ENCODE measurements at regions not wholly inside any gene's neighbourhood (a gene's known extent, or its start where the extent isn't known, plus 50 kb on each side); places are given as distances from the start of the nearest gene placed in this dataset.

- H3K4me3 ChIP-seq (IDR thresholded peaks at IDR 0.05; ENCODE audit: insufficient read depth, low read depth, low read length): no peak overlapping the region
- H4K20me1 ChIP-seq (ENCODE audit: insufficient read depth): no peaks in the 10 kb centered on the region
- H3K79me2 ChIP-seq (ENCODE audit: insufficient read depth, low read depth): no peaks in the 10 kb centered on the region
- TF ChIP-seq CTCF (conservative IDR thresholded peaks at IDR 0.05; ENCODE audit: low read depth, low read length): no peak
- H3K27me3 ChIP-seq (ENCODE audit: insufficient read depth, low read depth): no peaks in the 10 kb centered on the region
- no peak overlapping the region for H3K9ac ChIP-seq
- no peak overlapping the region for H3K27ac ChIP-seq
- no peak overlapping the region for H2AFZ ChIP-seq (ENCODE audit: low read depth)
- no peak overlapping the region for H3K4me2 ChIP-seq
- H3K36me3 ChIP-seq (ENCODE audit: insufficient read depth): no peaks in the 10 kb centered on the region
- H3K4me1 ChIP-seq (ENCODE audit: low read depth, poor library complexity, severe bottlenecking): no peaks in the 10 kb centered on the region
Measured at GRCh38 chr4:123298261-123298660, 98.3 kb upstream of the SPRY1 start.

- TF ChIP-seq CTCF (conservative IDR thresholded peaks at IDR 0.05; ENCODE audit: low read depth, low read length): no peak
- no peaks in the 10 kb centered on the region for H3K4me1 ChIP-seq (ENCODE audit: low read depth, poor library complexity, severe bottlenecking)
- H2AFZ ChIP-seq (ENCODE audit: low read depth): no peak overlapping the region
- no peak overlapping the region for H3K4me3 ChIP-seq (IDR thresholded peaks at IDR 0.05; ENCODE audit: insufficient read depth, low read depth, low read length)
- no peaks in the 10 kb centered on the region for H3K79me2 ChIP-seq (ENCODE audit: insufficient read depth, low read depth)
- no peak overlapping the region for H3K9ac ChIP-seq
- no peaks in the 10 kb centered on the region for H4K20me1 ChIP-seq (ENCODE audit: insufficient read depth)
- H3K27me3 ChIP-seq (ENCODE audit: insufficient read depth, low read depth): no peaks in the 10 kb centered on the region
- no peaks in the 10 kb centered on the region for H3K36me3 ChIP-seq (ENCODE audit: insufficient read depth)
- H3K27ac ChIP-seq: no peak overlapping the region
- H3K4me2 ChIP-seq: no peak overlapping the region
Measured at GRCh38 chr4:123298801-123299200, 97.8 kb upstream of the SPRY1 start.

- Histone ChIP-seq H3K36me3 (ENCODE audit: insufficient read depth) (no peaks in the 10 kb centered on the region), H4K20me1 (ENCODE audit: insufficient read depth) (no peaks in the 10 kb centered on the region), H3K4me3 (IDR thresholded peaks at IDR 0.05; ENCODE audit: insufficient read depth, low read depth, low read length) (no peak overlapping the region), H3K27ac (no peak overlapping the region), H3K9ac (no peak overlapping the region), H3K27me3 (ENCODE audit: insufficient read depth, low read depth) (no peaks in the 10 kb centered on the region), H3K4me2 (no peak overlapping the region), H3K79me2 (ENCODE audit: insufficient read depth, low read depth) (no peaks in the 10 kb centered on the region), H2AFZ (ENCODE audit: low read depth) (no peak overlapping the region), H3K4me1 (ENCODE audit: low read depth, poor library complexity, severe bottlenecking) (no peaks in the 10 kb centered on the region)
- no peak for TF ChIP-seq CTCF (conservative IDR thresholded peaks at IDR 0.05; ENCODE audit: low read depth, low read length)
Measured at GRCh38 chr4:123299212-123299691, 97.3 kb upstream of the SPRY1 start.

- no peak overlapping the region for H3K27ac ChIP-seq
Measured at GRCh38 chr4:123300222-123301039, 96.2 kb upstream of the SPRY1 start.

More at GRCh38 chr4:123300222-123301039, 96.2 kb upstream of the SPRY1 start:
- no peak for TF ChIP-seq CTCF (conservative IDR thresholded peaks at IDR 0.05; ENCODE audit: low read depth, low read length)
- Histone ChIP-seq H3K79me2 (ENCODE audit: insufficient read depth, low read depth) (no peaks in the 10 kb centered on the region), H3K27me3 (ENCODE audit: insufficient read depth, low read depth) (no peaks in the 10 kb centered on the region), H3K4me3 (IDR thresholded peaks at IDR 0.05; ENCODE audit: insufficient read depth, low read depth, low read length) (no peak overlapping the region), H3K36me3 (ENCODE audit: insufficient read depth) (no peaks in the 10 kb centered on the region), H3K4me2 (no peak overlapping the region), H2AFZ (ENCODE audit: low read depth) (no peak overlapping the region), H3K9ac (no peak overlapping the region), H3K4me1 (ENCODE audit: low read depth, poor library complexity, severe bottlenecking) (no peaks in the 10 kb centered on the region), H4K20me1 (ENCODE audit: insufficient read depth) (no peaks in the 10 kb centered on the region)

All from KMS-11 (cell line).